HG03439 (cell line): ENCODE measurements at regions not wholly inside any gene's neighbourhood (a gene's known extent, or its start where the extent isn't known, plus 50 kb on each side); places are given as distances from the start of the nearest gene placed in this dataset.

Experiments
- ATAC-seq: cut with Tn5 transposase; IDR thresholded peaks from one replicate; pipeline ENCODE4 v1.9.1; 2021; ENCODE audit warnings: mild to moderate bottlenecking, moderate library complexity; ENCODE audit not compliant: unreplicated experiment

GRCh38 chr16:63361032-63361624, 1324.9 kb upstream of the CDH8 start:
- ATAC-seq, result peak; percentile 73

DNA sequence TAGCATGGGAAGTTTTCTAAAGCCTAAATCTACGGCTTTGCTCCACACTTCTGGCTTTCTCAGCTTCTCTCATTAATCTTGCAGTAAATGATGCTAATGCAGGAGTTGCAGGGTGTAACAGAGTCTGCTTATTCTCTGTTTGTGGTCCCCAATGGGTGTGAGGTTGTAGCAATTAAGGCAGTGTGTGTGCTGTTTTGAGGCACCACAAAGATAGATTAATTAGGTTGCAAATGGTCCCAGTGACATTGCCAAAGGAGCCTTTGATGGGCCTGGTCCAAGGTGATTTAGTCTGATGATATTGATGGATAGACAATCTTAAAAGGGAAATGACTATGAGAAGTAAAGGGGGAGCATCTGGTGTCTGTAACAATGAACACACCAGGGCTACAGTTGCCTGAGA, 1313.7 kb upstream of the CDH8 start:
- no peak for ATAC-seq

DNA sequence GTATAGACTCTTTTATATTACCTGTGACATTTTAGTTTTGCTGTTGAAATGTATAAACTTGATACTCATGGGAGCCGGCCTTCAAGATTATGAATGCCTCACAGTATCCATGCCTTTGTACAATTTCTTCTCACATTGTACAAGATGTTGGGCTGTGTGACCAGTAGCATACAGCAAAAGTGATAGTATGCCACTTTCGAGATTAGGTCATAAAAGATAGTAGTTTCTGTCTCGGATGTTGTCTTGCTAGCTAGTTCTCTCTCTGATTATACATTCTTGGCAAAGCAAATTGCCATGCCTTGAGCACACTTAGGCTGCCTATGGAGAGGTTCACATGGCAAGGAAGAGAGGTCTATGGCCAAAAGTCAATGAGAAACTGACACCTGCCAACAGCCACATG, 1309.8 kb upstream of the CDH8 start:
- ATAC-seq, result no peak

DNA sequence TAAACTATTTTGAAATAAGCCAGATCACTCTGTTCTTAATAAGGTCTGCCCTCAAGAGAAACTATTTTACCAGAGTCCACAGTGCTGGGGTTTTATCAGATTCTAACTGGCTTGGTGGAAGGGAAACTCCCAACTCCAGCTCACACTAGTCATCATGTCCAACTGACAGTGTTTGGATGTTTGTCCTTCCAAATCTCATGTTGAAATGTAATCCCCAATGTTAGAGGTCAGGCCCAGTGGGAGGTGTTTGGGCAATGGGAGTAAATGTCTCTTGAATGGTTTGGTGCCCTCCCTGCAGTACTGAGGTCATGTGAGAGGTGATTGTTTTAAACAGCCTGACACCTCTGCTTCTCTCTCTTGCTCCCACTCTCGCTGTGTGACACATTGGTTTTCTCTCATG, 1301.0 kb upstream of the CDH8 start:
- no peak for ATAC-seq

GRCh38 chr16:63331111-63331510, 1294.9 kb upstream of the CDH8 start:
- ATAC-seq, result no peak

DNA sequence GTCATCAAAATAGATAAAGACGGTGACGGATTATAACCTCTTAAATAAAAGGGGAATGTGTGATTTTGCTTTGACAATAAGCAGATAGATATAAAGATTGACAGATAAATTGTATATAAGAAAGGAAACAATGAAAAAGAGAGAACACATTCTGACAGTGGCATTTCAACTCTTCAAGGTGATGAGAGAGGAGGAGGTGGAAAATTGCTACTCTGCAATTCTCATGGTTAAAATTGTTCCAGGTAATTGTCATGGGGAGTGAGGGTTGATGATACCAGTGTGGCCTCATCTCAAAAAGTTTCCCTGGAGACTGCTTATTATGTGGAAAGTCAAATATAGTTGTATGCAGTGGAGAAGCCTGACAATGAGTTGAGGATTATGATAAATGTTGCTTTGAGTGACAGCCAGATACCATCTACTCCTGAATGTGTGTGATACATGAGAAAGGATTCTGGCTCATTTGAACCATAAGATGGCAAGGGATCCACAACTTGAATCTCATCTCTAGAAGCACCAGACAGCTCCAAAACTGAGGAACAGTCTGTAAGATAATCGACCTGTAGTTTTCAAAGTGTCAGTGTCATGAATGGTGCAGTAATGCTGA, 1290.6 kb upstream of the CDH8 start:
- no peak for ATAC-seq

- ATAC-seq, result no peak
These were observed 1287.8 kb upstream of the CDH8 start for GRCh38 chr16:63323722-63324705.

- no peak for ATAC-seq
These were observed 1286.8 kb upstream of the CDH8 start for GRCh38 chr16:63323055-63323454.

DNA sequence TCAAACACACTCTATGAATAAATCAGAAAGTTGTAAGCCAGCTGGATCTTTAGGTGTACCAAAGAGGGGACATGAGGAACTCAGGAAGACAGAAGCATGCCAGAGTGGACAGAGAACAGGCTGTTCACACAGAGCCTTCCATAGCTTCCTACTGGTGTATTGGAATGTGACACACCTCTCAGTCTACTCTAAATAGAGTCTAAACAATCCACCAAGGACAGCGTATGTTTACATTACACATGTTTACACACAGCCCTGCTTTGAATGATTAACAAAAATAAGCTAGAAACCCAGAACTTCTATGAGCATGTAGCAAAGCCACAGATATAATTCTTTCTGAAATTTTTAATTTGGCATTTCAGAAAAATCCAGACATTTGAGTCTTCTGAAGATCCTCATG, 1279.0 kb upstream of the CDH8 start:
- ATAC-seq, result no peak

GRCh38 chr16:63312346-63312745, 1276.1 kb upstream of the CDH8 start:
- ATAC-seq, result no peak

DNA sequence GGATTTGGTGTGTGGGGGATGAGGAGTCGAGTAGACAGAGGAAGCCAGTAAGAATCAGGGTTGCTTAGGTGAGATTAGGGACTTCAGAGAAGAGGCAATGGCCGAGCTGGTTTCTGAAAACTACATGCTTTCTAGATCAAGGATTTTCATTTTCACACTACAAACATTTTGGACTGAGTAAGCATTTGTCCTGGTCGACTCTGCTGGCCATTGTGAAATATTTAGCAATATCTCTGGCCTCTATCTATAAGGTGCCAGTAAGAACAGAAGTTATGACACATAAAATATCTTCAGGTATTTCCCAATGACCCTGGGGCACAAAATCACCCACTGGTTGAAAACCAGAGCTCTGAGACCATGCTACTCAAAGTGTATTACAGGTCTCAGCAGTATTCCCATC, 1275.1 kb upstream of the CDH8 start:
- ATAC-seq, result no peak

DNA sequence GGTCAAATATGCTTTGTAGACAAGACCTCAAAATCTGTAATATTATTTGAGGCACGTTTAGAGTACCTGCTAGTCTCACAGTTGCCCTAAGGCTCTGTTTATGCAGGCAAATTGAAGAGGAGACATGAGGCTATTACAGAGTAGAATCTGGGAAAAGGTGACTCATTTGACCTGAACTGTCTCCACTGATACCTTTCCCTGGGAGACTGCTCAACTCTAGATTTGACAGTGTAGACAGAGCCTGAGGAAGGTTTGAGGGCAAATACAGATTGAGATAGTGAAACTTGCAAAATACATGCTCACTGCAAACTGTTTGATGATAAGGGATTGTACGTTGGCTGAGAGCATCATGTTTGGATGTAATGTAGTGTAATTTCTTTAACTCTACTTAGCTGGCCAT, 1266.6 kb upstream of the CDH8 start:
- ATAC-seq, result no peak

- no peak for ATAC-seq
These were observed 1265.1 kb upstream of the CDH8 start for GRCh38 chr16:63301349-63301748.

GRCh38 chr16:63298993-63299392, 1262.8 kb upstream of the CDH8 start:
- ATAC-seq, result no peak

GRCh38 chr16:63292036-63292435, 1255.8 kb upstream of the CDH8 start:
- ATAC-seq, result no peak

GRCh38 chr16:63289834-63290460, 1253.7 kb upstream of the CDH8 start:
- no peak for ATAC-seq

DNA sequence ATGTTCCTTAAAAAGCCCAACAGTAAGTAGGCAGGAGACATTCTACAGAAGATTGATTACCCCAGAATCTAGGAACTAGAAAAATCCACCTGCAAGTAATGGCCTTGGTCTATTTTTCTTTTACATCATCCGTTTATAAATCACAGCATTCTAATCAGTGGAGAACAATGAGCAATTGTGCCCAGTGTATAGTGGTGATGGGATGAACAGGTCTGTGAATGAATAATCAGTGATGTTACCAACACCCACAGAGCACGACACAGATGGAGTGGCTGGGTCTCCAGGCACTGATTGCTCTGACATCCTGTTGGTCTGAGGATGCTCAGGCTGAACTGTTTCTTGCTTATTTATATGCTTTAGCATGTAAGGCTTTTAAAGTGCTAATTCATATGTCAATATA, 1251.2 kb upstream of the CDH8 start:
- ATAC-seq, result no peak

DNA sequence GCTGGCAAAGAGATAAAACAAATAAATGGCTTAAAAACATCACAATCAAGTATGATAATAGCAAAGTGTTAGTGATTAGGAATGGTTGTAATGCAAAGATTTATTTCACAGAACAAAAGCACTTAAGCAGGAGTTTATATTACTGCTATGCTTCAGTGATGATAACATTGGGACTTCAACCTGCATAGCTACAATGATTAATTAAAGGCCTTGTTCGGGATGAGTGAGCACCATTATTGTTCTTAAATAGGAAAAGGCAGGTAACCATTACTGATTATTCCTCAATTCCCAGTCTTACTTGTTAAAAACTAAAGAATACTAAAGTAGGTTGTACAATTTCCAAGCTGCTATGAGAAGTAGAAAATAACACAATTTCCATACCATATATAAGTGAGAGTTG, 1247.5 kb upstream of the CDH8 start:
- no peak for ATAC-seq

DNA sequence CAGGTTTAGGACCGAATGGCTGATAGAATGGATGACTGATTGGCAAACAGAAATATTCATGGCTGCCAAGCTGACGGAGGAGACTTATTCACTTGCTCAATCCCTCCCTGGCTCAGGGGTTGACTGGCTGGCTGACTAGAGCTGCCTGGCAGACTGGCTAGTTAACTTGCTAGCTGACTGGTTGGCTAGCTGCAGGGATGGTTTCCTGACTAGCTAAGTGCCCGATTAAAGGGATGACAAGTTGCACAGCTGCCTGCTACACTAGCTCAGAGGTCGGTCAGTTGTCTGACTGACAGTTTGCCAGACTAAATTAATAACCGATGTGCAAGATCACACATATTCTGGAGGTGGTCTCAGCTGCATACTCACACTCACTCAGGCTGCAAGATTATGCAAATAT, 1208.4 kb upstream of the CDH8 start:
- no peak for ATAC-seq

- ATAC-seq, result no peak
These were observed 1205.3 kb upstream of the CDH8 start for GRCh38 chr16:63241497-63242028.

- ATAC-seq, result no peak
These were observed 1202.9 kb upstream of the CDH8 start for GRCh38 chr16:63239065-63239570.
